ENCODE measurements at regions not wholly inside any gene's neighbourhood (a gene's known extent, or its start where the extent isn't known, plus 50 kb on each side); places are given as distances from the start of the nearest gene placed in this dataset.

DNA sequence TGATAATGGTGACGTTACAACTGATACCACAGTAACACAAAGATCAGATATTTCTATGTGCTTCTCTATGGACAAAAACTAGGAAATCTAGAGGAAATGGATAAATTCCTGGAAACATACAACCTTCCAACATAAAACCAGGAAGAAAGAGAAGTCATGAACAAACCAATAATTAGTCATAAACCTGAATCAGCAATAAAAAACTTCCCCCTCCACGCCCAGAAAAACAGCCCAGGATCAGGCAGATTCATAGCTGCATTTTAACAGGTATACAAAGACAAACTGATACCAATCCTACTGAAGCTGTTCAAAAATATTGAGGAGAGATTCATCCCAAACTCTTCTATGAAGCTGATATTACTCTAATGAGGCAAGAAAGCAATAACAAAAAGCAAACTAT lies 1535.2 kb upstream of the LRRTM1 start:
- TF ChIP-seq POLR2A (IDR thresholded peaks at IDR 0.05) (no peak), EP300 (IDR thresholded peaks at IDR 0.05) (no peak)
- TF ChIP-seq, protein P1, sequence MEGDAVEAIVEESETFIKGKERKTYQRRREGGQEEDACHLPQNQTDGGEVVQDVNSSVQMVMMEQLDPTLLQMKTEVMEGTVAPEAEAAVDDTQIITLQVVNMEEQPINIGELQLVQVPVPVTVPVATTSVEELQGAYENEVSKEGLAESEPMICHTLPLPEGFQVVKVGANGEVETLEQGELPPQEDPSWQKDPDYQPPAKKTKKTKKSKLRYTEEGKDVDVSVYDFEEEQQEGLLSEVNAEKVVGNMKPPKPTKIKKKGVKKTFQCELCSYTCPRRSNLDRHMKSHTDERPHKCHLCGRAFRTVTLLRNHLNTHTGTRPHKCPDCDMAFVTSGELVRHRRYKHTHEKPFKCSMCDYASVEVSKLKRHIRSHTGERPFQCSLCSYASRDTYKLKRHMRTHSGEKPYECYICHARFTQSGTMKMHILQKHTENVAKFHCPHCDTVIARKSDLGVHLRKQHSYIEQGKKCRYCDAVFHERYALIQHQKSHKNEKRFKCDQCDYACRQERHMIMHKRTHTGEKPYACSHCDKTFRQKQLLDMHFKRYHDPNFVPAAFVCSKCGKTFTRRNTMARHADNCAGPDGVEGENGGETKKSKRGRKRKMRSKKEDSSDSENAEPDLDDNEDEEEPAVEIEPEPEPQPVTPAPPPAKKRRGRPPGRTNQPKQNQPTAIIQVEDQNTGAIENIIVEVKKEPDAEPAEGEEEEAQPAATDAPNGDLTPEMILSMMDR (IDR thresholded peaks at IDR 0.05), result no peak
